HG03095 (cell line): ENCODE measurements at regions not wholly inside any gene's neighbourhood (a gene's known extent, or its start where the extent isn't known, plus 50 kb on each side); places are given as distances from the start of the nearest gene placed in this dataset.
A peak's percentile ranks its signal among the peaks of the same experiment; 100 is the strongest.
"Not testable (repeated sequence)": the region's sequence is repeated elsewhere in the genome, so short reads cannot be mapped to it uniquely, and the experiment has no call there.

Source experiments
- ATAC-seq: cut with Tn5 transposase; IDR thresholded peaks from one replicate; pipeline ENCODE4 v1.9.1; 2021; ENCODE audit warnings: moderate library complexity; ENCODE audit not compliant: unreplicated experiment

DNA sequence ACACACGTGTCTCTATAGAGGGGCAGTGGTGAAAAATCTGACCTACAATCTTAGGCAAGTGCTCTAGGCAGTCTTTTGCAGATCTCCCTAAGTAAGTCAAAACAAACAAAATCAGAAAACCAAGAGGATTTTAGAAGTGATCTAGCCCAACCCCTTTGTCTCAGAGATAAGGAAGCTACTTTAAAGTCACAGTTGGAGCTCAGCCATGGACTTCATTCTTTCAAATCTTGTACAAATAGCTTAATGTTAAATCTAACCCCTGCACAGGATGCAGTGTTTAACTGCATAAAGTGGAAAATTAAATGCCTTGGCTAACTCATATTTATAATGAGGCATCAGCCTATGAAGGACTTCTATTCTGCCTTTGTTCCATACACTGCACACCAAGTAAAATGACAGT, 135.1 kb upstream of the RFX3 start:
- ATAC-seq = no peak

DNA sequence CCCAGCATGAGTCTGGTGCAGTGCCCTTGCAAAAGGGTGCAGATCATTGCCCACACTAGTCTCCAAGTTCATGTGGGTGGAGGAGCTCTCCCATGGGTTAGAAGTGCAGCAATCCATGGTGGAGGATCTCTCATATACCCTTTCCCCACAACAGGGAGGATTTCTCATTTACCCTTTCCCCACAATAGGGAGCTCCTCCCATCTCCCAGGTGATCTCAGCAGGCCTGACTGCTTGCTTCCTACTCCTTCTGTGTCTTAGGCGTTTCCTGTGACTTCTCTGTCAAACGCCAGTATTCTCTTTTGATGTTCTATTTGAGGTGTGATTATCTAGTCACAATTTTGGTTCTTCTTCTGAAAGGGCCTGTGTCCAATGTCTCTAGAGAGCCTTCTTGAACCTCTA, 133.8 kb upstream of the RFX3 start:
- no peak for ATAC-seq

DNA sequence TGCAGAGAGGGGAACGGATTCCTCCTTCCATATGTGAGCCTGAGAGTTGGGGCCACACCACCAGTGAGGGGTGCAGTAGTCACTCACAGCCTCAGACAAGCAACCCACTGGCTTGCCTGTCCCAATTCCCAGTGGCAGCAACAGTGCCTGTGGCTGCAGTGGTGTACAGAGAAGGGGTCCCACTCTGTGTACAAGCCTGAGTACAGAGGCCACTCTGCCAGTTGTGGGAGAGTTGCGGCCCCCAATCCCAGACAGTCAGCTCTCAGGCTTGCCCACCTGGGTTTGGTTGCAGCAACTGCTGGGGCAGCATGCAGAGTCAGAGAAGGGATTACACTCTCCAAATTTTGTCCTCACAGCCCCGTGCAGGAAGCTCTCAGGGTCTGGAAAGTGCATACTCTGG, 133.2 kb upstream of the RFX3 start:
- no peak for ATAC-seq

DNA sequence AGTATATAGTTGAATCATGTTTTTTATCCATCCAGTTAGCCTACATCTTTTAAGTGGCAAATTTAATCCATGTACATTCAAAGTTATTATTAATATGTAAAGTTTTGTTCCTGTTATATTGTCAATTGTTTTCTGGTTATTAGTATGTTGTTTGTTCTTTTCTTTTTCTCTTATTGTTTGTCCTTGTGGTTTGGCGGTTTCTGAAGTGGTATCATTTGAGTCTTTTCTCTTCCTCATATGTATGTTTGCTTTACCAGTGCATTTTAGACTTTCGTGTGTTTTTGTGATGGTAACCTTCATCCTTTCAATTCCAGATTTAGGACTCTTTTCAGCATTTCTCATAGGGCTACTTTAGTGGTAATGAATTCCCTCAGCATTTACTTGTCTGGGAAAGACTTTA, 130.4 kb upstream of the RFX3 start:
- ATAC-seq = no peak

DNA sequence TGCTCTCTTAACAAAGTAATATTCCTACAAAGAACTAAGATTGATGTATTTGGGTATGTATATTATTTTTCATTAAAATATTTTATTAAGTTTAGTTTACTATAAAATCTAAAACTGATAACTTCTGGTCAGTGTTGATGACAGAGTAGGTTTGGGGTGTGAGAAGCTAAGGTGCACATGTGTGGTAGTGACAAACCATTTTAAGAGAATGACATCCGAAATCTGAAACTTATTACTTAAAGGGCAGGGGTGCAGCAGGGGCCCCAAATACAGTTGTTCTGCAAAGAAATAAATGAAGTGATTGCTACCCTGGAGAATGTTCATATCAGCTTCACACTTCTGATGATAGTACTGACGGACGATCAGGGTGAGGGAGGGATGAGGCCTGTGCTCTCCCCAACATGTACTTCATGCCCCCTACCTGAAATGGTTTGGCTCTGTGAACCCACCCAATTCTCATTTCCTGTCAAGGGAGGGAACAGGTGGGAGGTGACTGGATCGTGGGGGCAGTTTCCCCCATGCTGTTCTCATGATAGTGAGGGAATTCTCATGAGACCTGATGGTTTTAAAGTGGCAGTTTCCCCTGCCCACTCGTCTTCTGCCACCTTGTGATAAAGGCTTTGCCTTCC, 125.3 kb upstream of the RFX3 start:
- no peak for ATAC-seq

DNA sequence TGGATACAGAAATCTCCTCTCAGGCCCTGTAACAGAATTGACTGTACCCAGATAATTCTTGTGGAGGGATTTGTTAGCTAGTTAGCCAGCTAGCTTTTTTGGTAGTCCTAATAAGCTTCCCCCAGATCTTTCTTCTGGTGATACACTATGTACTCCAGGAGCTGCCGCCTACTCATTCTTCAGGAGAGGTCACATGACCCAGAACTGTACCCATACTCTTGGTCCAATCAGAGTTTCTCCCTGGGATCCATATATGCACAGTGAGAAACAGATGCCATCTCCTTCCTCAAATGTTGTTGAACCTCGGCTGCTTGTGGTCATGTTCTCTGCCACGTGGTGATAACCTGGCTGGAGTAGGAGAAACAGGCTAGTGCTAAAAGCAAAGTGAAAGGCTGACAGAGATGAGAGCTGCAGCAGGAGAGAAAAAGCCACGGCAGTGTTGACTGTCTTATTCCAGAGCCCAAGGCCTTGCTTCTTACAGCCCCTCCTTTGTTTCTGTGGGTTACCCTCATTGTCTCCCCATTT, 123.0 kb upstream of the RFX3 start:
- ATAC-seq = no peak

DNA sequence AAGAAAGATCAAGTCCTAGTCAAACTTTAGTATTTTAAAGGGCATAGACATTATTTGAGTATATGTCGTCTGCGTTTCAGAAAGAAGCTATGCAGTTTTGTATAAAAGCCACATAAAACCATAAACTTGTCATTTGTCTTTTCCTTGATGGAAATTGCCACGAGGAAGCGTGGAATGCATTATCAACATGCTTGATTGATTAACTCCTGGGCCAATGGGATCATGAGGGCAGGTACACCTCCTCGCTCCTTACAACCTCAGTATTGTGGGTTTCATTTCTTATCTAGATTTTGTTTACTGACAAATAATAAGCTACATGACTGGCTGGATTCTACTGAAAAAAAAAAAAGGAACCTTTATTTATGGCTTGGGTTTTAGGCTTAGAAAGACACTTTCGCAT, 122.5 kb upstream of the RFX3 start:
- ATAC-seq = no peak

DNA sequence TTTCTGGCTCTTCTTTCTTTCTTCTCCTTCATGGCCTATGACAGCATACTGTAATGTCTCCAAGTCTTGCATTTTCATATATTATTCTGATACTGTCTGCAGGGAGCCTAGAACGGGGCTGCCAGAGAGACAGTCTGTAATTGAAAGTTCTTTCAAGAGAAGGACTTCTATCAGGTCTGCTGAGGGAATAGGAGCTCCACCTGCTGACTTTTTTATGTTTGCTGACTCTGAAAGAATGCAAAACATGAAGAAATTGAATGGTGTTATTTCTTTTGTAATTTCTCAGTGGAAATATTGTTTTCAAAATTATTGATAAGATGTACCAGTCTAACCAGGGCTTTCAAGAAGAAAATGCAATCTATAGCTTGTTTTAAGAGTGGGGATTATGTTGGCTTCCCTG, 121.9 kb upstream of the RFX3 start:
- ATAC-seq = no peak

DNA sequence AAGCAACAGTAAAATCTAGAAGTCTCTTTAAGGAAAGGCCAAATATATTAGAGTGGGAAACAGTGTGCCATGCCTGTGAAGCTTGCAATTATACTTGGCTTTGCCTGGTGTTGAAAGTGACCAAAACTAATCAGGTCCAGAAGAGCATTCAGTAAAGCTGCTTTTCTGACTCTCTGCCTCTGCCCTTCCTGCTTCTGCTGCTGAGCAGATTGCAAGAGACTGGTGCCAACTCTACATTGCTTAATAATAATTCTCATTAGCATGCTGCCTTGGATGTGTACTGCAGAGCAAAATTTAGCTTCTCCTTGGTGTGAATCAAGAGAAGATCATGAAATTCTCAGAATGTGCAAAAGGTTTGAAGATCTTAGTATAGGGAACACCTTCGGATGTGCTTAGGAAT, 120.4 kb upstream of the RFX3 start:
- no peak for ATAC-seq

DNA sequence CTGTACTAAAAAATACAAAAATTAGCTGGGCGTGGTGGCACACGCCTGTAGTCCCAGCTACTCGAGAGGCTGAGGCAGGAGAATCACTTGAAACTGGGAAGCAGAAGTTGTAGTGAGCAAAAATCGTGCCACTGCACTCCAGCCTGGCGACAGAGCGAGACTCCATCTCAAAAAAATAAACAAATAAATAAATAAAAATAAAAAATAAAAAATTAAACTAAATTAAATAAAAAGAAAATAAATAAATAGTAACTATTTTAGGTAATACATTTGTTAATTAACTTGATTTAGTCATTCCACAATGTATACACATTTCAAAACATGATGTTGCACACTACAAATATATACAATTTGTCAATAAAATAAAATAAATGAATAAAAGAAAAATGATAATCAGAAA, 116.3 kb upstream of the RFX3 start:
- ATAC-seq = not testable (repeated sequence)

DNA sequence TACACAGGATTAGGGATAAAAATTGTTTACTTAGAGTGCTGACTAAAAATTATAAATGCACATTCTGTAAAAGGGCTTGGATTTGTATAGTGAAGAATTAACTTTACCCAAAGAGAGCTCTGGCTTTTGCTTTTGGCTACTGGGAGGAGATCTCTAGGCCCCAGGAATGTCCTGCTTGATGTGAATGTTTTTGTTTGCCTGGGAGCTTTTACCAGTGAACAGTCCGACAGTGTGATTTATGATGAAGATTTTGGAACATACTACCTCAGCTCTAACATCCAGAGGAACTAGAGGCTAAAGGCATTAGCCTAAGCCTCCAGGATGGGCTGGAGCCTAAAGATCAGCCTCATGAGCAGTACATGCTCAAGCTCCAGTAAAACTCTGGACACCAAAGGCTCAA, 103.7 kb upstream of the RFX3 start:
- ATAC-seq = no peak

DNA sequence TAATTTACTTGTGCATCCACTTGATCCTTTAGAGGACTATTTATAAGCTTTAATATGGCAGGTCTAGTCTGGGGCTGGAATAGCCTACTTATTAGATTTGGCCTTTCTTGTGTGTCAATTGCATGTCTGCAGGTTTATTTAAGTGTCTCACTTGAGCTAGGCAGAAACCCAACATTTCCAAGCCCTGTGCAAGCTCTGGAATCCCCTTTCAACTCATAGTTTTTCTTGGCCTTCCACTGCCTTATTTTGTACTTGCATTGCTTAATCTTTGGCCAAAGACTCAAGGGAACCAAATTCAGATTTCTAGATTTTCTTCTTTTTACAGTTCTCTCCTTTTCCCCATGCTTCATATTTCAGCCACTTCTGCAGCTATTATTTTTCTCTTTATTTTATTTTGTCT, 102.4 kb upstream of the RFX3 start:
- no peak for ATAC-seq

DNA sequence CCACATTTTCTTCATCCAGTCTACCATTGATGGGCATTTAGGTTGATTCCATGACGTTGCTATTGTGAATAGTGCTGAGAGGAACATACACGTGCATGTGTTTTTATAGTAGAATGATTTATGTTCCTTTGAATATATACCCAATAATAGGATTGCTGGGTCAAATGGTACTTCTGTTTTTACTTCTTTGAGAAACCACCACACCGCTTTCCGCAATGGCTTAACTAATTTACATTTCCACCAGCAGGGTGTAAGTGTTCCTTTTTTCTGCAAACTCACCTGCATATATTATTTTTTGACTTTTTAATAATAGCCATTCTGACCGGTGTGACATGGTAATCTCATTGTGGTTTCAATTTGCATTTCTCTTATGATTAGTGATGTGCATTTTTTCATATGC, 82.2 kb upstream of the RFX3 start:
- peak; percentile 75 for ATAC-seq

DNA sequence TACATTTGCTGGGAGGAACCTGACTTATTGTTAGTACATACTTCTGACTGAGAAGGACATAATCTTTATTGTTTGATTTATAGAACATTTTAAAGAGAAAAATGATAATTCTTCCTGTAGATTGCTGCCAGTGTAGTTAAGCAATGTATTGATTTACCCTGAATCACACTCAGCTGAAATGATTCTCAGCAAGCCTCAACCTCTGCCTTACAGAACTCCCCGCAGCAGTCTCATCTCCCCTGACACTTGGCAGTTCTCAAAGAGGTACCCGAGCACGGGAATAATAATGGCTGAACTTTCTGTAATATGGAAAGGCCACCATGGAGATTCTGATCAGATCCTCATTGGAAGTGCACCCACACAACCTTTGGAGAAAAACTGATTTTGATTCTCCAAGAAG, 74.9 kb upstream of the RFX3 start:
- no peak for ATAC-seq

DNA sequence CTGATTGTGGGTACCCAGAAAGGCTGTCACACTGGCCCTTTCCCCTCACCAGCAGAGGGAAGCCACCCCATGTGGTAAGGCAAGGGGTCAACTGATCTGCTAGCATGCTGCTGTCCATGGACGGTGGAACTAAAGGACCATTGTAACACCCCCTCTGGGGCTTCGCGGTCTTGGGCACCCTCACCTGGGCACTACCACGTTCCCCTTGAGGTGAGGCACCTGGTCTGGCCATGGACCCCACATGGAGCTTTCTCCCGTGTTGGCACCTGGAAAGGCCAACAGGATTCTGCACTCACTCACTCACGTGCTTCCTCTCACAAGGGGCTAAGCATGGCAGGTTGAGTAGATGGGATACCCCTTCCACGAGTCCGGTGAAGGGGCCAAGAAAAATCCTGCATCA, 72.0 kb upstream of the RFX3 start:
- ATAC-seq = no peak

DNA sequence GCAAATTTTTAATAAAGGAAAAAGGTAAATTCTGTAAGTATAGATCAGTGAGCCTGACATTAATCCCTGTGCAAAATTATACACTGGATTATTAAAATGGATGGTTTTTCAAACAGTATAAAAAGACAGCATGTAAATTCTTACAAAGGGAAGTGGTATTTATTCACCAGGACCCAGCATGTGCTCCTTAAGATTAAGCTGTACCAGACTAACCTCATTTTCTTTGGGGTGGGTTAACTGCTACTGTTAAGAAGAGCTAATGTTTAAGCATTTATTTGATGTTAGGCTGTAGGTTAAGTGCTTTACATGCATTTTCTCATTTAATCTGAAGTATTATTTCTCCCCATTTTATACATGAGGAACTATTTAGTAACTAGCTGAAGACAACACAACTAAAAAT, 60.3 kb upstream of the RFX3 start:
- ATAC-seq = no peak

DNA sequence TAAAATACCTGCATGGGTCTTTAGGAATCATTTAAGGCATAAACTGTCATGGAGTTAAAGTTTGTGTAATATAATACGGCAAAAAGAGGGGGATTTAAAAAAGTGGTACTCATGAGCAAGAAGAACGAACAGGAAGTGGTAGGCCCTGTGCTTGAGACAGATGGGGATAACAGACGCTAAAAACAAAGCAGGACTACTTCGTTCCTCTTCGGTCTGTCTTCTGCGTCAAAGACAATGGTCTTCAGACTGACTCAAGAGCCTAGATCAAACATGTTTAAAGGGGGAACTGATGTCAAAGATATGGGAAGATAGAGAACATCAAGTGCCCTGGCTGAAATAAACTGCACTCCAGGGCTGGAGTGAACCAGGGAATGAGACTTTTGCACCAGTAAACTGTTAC, 59.8 kb upstream of the RFX3 start:
- no peak for ATAC-seq

DNA sequence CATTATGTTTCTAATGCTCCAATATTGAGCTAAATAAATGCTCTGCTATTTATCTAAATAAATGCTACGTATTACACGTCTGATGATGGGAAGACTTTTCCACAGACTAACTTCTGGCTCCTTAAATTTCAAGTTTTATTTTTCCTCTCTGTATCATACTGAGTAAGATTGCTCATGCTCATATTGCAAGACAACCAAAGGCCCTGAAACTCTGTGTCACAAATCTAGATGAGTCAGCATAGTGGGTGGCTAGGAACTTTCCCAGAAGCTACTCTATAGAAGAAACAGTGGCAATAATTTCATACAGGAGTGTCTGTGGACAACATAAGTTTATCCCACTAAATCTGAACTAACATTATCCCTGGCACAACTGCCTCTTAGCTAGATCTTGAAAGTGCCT, 53.0 kb upstream of the RFX3 start:
- ATAC-seq = no peak

DNA sequence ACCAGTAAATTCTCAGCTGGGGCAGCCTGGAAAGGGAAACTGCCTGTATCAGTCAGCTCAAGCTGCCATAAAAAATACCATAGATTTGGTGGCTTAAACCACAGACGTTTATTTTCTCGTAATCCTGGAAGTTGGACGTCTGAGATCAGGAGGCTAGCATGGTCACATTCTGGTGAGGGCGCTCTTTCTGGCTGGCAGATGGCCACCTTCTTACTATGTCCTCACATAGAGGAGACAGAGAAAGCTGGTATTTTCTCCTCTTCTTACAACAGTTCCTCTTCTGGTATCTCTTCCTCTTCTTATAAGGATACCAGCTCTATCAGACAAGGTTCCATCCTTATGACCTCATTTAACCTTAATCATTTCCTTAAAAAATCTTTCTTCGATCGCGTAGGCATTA, 50.5 kb upstream of the RFX3 start:
- no peak for ATAC-seq

DNA sequence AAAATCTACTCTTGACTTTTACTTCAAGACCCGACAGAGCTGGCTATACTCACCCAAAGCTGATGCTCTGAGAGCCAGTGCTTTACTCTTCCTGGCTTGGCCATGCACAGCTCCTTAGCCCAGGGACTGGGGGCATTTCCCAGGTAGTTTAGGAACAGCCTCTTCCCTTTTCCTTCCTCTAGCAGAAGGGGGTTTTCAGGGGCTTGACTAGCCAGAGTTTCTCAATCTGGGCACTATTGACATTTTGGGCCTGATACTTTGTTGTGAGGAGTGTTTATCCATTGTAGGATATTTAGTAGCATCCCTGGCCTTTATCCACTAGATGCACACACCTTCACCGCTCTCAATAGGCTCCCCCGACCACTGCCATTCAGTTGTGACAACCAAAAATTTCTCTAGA, 50.0 kb upstream of the RFX3 start:
- ATAC-seq = no peak
